HG02884 (cell line): ENCODE measurements at regions not wholly inside any gene's neighbourhood (a gene's known extent, or its start where the extent isn't known, plus 50 kb on each side); places are given as distances from the start of the nearest gene placed in this dataset.

ENCODE experiments used
- ATAC-seq: cut with Tn5 transposase; IDR thresholded peaks from one replicate; pipeline ENCODE4 v1.9.1; 2021; ENCODE audit warnings: mild to moderate bottlenecking, moderate library complexity; ENCODE audit not compliant: unreplicated experiment

- ATAC-seq = no peak
Observed at GRCh38 chr12:67370979-67371378, 101.8 kb downstream of the CAND1 start.

GRCh38 chr12:67377021-67377420 lies 107.9 kb downstream of the CAND1 start:
- ATAC-seq = no peak

GRCh38 chr12:67377541-67377940 lies 108.4 kb downstream of the CAND1 start:
- no peak for ATAC-seq

GRCh38 chr12:67382241-67382871 lies 113.2 kb downstream of the CAND1 start:
- no peak for ATAC-seq

- ATAC-seq = no peak
Observed at GRCh38 chr12:67386869-67387565, 117.9 kb downstream of the CAND1 start.

- ATAC-seq = no peak
Observed at GRCh38 chr12:67388331-67389138, 119.4 kb downstream of the CAND1 start.

- no peak for ATAC-seq
Observed at GRCh38 chr12:67390273-67390672, 121.1 kb downstream of the CAND1 start.

- no peak for ATAC-seq
Observed at GRCh38 chr12:67391034-67391433, 121.9 kb downstream of the CAND1 start.

GRCh38 chr12:67391656-67392055 lies 122.5 kb downstream of the CAND1 start:
- ATAC-seq = no peak

- ATAC-seq = no peak
Observed at GRCh38 chr12:67394550-67394949, 125.4 kb downstream of the CAND1 start.

GRCh38 chr12:67400742-67401141 lies 131.6 kb downstream of the CAND1 start:
- no peak for ATAC-seq

- ATAC-seq = no peak
Observed at GRCh38 chr12:67410246-67410645, 141.1 kb downstream of the CAND1 start.

- ATAC-seq = no peak
Observed at GRCh38 chr12:67410667-67411067, 141.5 kb downstream of the CAND1 start.

GRCh38 chr12:67411562-67411961 lies 142.4 kb downstream of the CAND1 start:
- ATAC-seq = no peak

GRCh38 chr12:67413577-67413976 lies 144.4 kb downstream of the CAND1 start:
- ATAC-seq = no peak

GRCh38 chr12:67414011-67414715 lies 145.0 kb downstream of the CAND1 start:
- no peak for ATAC-seq

- ATAC-seq = no peak
Observed at GRCh38 chr12:67415473-67415872, 146.3 kb downstream of the CAND1 start.

GRCh38 chr12:67419810-67420209 lies 150.7 kb downstream of the CAND1 start:
- ATAC-seq = no peak

GRCh38 chr12:67420506-67420905 lies 151.3 kb downstream of the CAND1 start:
- ATAC-seq = no peak

GRCh38 chr12:67422081-67422480 lies 152.9 kb downstream of the CAND1 start:
- no peak for ATAC-seq

- ATAC-seq = no peak
Observed at GRCh38 chr12:67424784-67425183, 155.6 kb downstream of the CAND1 start.
